Lower leg skin (tissue), 4 donors: ENCODE measurements at regions not wholly inside any gene's neighbourhood (a gene's known extent, or its start where the extent isn't known, plus 50 kb on each side); places are given as distances from the start of the nearest gene placed in this dataset.

Experiments
- DNase-seq, 2 donors: peaks; one replicate each; pipeline ENCODE4 v3.0.0-alpha.2; 2019; ENCODE audit warnings: low spot score in 2 of 2
- H3K4me3 ChIP-seq: fragments of 200-600 bp; sonication (generic); 2 replicates; pipeline ENCODE4 v1.5.1; 2017; ENCODE audit warnings: mild to moderate bottlenecking, low read depth; ENCODE audit not compliant: poor library complexity, severe bottlenecking
- POLR2A ChIP-seq, 2 donors: fragments of 450-650 bp; IDR thresholded peaks; one replicate each; pipeline ENCODE4 v1.6.1; 2016 to 2017; ENCODE audit warnings: antibody characterized with exemption in 2 of 2, mild to moderate bottlenecking in 1 of 2, moderate library complexity in 1 of 2
- WGBS, 2 donors: methylation state at CpG; one replicate each; pipeline ENCODE4 v1.1.5; 2018; 5-methylcytosine and 5-hydroxymethylcytosine counted together
- intact Hi-C: fragments of 100-400 bp; cut with DNase I; formaldehyde crosslinking; loops from one replicate; pipeline ENCODE4 v1.15.0; 2023; ENCODE audit warnings: low total_unique reads
- TF ChIP-seq, protein P1 (sequence below), 3 donors: fragments of 450-650 bp; IDR thresholded peaks; one replicate each; pipeline ENCODE4 v1.5.1; 2016; ENCODE audit warnings: antibody characterized with exemption in 3 of 3, mild to moderate bottlenecking in 3 of 3, moderate library complexity in 2 of 3

DNA sequence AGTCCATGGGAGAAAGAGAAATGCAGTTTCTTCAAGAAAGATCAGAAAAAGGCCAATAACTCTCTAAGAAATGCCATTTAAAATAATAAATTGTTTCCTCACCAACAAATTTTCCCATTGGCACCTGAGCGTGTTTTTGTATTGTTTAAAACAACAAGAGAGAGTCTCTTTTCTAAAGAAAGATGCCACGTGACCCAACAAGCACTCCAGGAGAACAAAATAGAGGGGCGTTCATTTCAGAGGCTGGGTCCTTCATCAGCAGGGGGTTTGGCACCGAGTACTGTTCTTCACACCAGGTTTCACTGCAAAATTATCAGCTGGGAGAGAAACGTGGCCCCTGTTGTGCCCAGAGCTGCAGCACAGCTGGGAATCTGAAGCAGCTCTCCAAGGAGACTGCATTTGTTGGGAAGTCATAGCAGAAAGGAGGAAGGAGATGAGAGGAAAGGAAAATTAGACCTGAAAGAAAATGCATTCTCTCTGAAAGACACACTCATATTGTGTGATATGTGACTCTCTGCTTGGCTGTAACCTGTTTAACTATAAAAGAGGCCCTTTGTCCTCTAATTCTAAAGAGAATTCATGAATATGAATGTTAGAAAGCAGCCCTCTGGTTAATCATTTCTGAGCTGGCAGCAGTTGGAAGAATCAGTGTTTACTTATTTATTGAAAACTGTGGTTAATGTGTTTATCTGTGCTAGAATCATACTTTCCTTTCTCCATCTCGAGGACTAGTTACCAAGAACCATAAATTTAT lies 205.3 kb upstream of the CDH20 start:
- intact Hi-C loops = no loop called here
- H3K4me3 ChIP-seq = no peak overlapping the region
- 39 to 53% methylated on average over 6 of the region's 6 CpGs for WGBS, 2 donors
- no peak for DNase-seq
- TF ChIP-seq, protein P1, sequence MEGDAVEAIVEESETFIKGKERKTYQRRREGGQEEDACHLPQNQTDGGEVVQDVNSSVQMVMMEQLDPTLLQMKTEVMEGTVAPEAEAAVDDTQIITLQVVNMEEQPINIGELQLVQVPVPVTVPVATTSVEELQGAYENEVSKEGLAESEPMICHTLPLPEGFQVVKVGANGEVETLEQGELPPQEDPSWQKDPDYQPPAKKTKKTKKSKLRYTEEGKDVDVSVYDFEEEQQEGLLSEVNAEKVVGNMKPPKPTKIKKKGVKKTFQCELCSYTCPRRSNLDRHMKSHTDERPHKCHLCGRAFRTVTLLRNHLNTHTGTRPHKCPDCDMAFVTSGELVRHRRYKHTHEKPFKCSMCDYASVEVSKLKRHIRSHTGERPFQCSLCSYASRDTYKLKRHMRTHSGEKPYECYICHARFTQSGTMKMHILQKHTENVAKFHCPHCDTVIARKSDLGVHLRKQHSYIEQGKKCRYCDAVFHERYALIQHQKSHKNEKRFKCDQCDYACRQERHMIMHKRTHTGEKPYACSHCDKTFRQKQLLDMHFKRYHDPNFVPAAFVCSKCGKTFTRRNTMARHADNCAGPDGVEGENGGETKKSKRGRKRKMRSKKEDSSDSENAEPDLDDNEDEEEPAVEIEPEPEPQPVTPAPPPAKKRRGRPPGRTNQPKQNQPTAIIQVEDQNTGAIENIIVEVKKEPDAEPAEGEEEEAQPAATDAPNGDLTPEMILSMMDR (IDR thresholded peaks at IDR 0.05) = no peak
- no peak for TF ChIP-seq POLR2A (IDR thresholded peaks at IDR 0.05)

DNA sequence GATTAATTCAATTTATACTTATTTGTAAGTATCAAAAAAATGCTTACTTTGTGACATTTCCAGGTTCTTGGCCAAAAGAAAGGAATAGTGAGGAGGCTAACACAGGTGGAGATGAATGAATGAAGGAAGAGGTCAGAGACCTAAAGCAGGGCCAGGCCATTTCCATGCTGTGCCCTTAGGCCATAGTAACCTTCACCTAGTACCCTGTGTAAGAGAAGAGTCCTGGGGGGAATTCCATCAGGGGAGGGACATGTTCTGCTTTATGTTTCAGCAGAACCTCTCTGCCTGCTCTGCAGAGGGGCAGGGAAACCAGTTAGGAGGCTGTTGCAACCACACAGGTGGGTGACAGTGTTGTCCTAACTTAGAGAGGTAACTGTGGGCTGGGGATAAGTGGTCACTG lies 204.2 kb upstream of the CDH20 start:
- intact Hi-C loops = no loop called here
- H3K4me3 ChIP-seq = no peak overlapping the region
- no peak for TF ChIP-seq POLR2A (IDR thresholded peaks at IDR 0.05)
- TF ChIP-seq, protein P1 (IDR thresholded peaks at IDR 0.05) = no peak
- DNase-seq = no peak

DNA sequence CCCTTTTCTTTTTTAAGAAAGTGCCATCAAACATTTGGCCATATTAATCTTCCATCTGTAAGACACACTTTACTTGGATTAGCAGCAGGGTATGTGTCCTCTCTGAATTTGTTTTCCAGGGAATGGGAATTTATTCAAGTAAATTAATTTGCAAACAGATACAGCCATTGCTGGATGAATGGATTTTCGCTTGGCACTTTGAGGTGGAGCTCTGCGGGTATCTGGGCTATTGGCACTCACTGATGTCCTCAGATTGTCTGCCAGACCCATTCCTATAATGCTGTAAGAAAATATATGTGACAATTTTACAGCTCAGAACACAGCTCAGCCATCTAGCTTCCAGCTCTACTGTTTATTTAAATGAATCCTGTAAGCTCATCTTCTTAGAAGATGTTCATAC lies 201.2 kb upstream of the CDH20 start:
- WGBS, 2 donors = 53 to 65% methylated on average over 2 of the region's 2 CpGs
- no peak for DNase-seq
- intact Hi-C loops = no loop called here
- H3K4me3 ChIP-seq = no peak overlapping the region
- TF ChIP-seq, protein P1 (IDR thresholded peaks at IDR 0.05) = no peak
- no peak for TF ChIP-seq POLR2A (IDR thresholded peaks at IDR 0.05)

DNA sequence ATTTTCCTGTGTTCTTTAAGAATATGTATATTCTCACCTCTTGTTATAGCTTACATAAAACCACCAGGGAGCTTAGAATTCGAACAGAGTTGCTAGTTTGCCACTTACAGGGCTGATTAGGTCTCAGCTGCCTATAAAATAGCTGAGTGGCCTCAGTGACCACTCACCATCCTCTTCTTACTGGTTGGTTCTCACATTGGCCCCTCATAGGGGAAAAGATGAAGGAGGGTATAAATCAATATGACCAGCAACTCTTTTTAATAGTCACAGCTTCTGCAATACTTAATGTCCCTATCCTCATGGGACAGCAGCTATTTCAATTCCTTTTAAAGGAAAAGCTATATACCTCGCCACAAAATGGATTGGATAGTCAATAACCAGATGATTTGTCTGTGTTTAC lies 199.4 kb upstream of the CDH20 start:
- no peak for TF ChIP-seq POLR2A (IDR thresholded peaks at IDR 0.05)
- TF ChIP-seq, protein P1 (IDR thresholded peaks at IDR 0.05) = no peak
- 72 to 84% methylated on average over 2 of the region's 2 CpGs for WGBS, 2 donors
- intact Hi-C loops = no loop called here
- no peak for DNase-seq
- no peak overlapping the region for H3K4me3 ChIP-seq

DNA sequence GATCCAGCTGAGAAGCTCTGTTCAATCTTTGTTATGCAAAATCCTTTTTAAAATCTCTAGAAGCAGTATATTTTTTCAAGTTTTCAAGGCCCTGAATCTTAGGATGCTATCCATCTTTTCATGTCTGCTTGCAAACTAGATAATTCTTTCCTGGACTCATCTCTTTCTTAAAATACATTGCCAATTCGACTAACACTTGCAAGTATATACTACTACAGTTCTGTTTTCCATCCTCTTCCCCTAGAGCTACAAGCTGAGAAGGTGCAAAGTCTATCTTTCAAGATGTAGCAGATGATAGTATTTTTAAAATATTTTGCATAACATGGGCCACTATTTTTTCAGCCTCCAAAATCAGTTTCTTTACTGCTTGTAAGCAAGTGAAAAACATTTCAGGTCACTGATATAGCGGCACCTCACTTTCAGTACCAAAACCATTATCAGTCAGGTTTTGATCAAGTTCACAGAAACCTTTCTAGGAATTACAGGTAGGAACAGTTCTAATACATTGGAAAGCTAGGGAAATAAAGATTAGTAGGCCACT lies 196.4 kb upstream of the CDH20 start:
- no peak for DNase-seq
- H3K4me3 ChIP-seq = no peak overlapping the region
- TF ChIP-seq POLR2A (IDR thresholded peaks at IDR 0.05) = no peak
- TF ChIP-seq, protein P1 (IDR thresholded peaks at IDR 0.05) = no peak
- intact Hi-C loops = no loop called here
- WGBS, 2 donors = 74 to 78% methylated on average over 2 of the region's 2 CpGs

DNA sequence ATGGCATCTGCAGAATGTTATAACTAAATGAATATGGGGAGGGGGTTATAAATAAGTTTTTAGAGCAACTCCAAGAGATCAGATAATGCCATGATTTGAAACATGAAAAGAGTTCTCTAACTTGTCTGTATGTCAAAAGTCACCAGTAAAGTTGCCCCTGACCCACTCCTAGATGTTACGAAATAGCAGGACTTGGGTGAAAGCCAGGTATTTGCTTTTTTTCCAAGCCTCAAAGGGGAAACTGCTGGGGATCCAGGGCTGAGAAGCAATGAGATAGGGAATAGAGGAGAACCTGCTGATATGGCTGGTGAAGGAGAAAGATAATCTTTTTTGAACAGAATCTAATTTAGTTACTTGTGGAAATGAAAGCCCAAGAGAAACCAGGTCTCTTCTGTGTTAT lies 191.5 kb upstream of the CDH20 start:
- no peak for TF ChIP-seq POLR2A (IDR thresholded peaks at IDR 0.05)
- TF ChIP-seq, protein P1 (IDR thresholded peaks at IDR 0.05) = no peak
- intact Hi-C loops = no loop called here
- 35 to 69% methylated on average over 1 of the region's 1 CpG for WGBS, 2 donors
- H3K4me3 ChIP-seq = no peak overlapping the region
- no peak for DNase-seq
